Renal cortex interstitium (tissue), 11 donors: ENCODE measurements at regions not wholly inside any gene's neighbourhood (a gene's known extent, or its start where the extent isn't known, plus 50 kb on each side); places are given as distances from the start of the nearest gene placed in this dataset.

Experiments used
- DNase-seq, 11 donors: peaks; one replicate each; pipeline ENCODE4 v3.0.0-alpha.2; 2013; ENCODE audit warnings: low read depth in 9 of 11, low spot score in 4 of 11; ENCODE audit errors: extremely low read depth in 1 of 11

GRCh38 chr14:104387022-104388010 lies 192.2 kb upstream of the C14orf180 start:
- no peak for DNase-seq

GRCh38 chr14:104388011-104388521 lies 191.5 kb upstream of the C14orf180 start:
- DNase-seq = no peak

- no peak for DNase-seq
Measured at GRCh38 chr14:104388541-104389325, 190.8 kb upstream of the C14orf180 start.

DNA sequence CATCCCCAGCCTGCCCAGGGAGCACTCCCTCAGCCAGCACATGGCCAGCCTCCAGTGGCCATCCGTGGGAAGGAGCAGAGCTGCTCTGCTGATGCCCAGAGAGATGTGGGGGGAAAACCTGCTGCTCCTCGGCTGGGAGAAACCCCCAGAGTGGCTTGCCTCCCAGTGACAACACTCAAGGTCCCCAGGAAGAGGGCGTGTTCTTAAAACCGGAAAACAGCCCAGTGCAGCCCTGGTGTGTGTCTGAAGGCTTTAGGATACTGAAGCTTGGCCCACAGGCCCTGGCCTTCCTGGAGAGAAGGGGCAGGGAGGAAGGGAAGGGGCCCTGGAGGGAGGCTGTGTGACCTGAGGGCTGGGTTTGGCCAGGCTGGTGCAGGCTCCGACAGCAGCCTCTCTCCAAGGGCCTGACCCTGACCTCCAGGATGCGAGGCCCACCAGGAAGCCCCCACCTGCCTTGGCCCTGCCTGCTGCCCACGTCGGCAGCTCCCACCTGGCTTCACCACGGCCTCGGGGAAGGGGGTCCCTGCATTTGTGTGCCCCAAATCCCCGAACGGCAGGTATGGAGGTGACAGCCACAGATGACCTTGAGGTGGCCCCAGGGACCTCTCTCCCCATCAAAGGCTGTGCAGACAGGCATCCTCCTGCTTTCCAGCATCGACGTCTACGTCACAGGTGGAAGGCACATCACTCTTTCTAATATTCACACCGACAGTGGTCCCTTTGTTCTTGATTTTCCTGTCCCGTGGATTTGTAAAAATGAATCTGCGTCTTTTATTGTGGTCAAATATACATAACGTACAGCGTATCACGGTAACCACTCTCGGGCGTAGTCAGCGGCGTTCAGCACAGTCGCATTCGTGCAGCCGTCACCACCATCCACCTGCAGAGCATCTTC lies 190.0 kb upstream of the C14orf180 start:
- no peak for DNase-seq

DNA sequence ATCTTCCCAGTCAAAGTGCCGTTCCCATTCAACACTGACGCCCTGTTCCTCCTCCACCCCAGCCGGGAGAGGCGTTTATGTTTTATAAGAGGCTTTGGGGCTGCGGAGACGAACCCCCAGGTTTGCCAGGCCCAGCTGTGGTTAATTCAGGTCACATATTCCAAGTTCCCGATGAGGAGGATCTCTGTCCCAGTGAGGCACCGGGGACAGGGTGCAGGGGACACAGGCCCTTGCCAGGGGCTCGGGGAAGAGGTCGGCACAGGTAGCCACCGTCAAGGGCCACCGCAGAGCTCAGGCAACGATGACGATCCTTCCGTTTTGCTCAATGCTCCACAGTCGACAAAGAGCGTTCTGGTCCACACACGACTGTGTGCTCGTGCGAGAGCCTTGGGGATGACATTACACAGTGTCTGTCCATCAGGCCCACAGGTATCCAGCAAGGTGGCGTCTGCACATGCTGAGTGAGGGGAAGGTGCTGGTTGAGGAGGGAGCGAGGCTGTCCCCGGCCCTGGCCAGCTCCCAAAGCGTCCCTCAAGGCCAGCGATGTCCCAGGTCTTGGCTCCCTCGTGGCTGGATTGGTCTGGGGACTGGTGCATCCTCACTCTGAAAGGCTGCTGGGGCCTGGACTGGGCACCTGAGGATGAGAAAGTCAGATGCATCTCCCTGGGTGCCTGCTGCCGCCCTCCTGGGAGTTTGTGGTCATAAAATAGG lies 189.2 kb upstream of the C14orf180 start:
- no peak for DNase-seq

GRCh38 chr14:104390941-104391901 lies 188.3 kb upstream of the C14orf180 start:
- peak in 3 of 11 donors; percentile 26 to 44 (median 28) for DNase-seq

GRCh38 chr14:104392001-104392395 lies 187.6 kb upstream of the C14orf180 start:
- DNase-seq = no peak

- no peak for DNase-seq
Measured at GRCh38 chr14:104392396-104393198, 187.0 kb upstream of the C14orf180 start.

DNA sequence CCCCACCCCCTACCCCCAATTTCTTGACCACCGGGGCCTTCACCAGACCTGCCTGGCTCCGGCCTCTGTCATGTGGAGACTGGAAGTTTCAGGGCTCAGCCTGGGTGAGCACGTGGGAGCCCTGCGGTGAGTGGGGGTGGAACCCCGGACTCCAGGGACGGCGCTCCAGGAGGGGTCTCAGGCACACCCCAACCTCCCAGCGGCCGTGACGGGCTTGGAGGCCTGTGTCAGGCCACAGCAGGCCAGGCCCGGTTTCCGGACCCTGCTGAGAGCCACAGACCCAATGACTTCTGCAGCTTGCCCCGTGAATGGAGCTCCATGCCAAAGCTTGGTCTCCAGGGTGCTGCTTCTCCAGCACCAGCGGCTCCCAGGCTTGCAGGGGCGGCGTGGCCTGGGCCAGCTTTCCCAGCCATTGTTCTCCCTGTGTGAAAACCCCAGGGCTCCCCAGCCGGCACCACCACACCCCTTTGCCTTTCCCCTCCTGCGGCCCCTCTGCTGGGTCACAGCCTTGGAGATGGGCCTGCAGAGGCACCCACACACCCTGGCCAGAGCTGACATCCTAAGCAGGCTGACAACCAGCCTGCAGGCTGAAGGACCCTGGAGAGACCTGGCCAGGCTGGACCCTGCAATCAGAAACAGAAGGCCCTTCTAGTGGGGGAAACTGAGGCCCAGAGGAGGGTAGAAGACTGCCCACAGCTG lies 186.2 kb upstream of the C14orf180 start:
- DNase-seq = no peak

GRCh38 chr14:104393898-104394381 lies 185.6 kb upstream of the C14orf180 start:
- no peak for DNase-seq

GRCh38 chr14:104394409-104394851 lies 185.1 kb upstream of the C14orf180 start:
- no peak for DNase-seq

GRCh38 chr14:104395276-104395675 lies 184.3 kb upstream of the C14orf180 start:
- DNase-seq = no peak

DNA sequence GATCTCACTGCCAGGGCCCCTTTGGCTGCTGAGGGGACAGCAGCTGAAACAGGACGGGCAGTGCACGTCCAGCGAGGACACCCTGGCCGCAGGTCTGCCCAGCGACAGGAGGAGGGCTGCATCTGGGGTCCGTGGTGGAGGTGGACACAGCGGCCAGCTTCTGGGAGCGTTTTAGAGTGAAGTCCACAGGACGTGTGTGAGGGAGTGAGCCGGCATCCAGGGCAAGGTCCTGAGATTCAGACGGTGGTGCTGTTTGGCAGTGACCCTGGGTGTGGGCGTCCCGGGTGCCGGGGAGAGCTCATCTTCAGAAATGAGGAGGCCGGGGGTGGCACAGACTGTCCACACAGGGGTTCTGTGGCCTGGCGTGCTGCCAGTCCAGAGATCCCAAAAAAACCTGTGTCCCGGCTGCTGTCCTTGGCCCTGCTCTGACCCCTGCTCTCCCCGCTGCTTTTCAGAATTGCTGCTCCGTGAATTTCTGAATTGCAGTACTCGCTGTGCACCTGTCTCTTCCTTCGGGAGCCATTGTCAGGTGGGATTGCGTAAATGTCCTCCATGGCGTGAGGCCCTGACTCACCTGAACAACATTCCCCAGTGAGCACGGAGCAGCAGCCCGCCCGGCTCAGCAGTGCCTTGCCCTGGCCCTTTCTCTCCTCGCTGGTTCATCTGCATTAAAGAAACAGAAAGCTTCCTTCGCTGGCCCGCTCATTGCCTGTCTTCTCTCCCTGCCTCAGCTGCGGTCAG lies 183.5 kb upstream of the C14orf180 start:
- DNase-seq = no peak

- DNase-seq = no peak
Measured at GRCh38 chr14:104396682-104397470, 182.7 kb upstream of the C14orf180 start.
